HL-60 (cell line): ENCODE measurements at regions not wholly inside any gene's neighbourhood (a gene's known extent, or its start where the extent isn't known, plus 50 kb on each side); places are given as distances from the start of the nearest gene placed in this dataset.
"Not testable (repeated sequence)": the region's sequence is repeated elsewhere in the genome, so short reads cannot be mapped to it uniquely, and the experiment has no call there.

ENCODE experiments used
- DNase-seq, 2 experiments: peaks; one replicate each; pipeline ENCODE4 v3.0.0-alpha.2; 2010 to 2020; ENCODE audit warnings: low read depth in 1 of 2, low spot score in 1 of 2
- H3K27ac ChIP-seq: fragments of 250-450 bp; sonication (Bioruptor Pico); replicated peaks from 2 replicates; pipeline ENCODE4 v1.5.1; 2020; ENCODE audit warnings: mild to moderate bottlenecking, moderate library complexity
- H3K27me3 ChIP-seq: fragments of 250-450 bp; sonication (Bioruptor Pico); 2 replicates; pipeline ENCODE4 v1.5.1; 2021; ENCODE audit warnings: mild to moderate bottlenecking, moderate library complexity; ENCODE audit not compliant: insufficient read depth, poor library complexity, severe bottlenecking
- H3K4me3 ChIP-seq: replicated peaks from 2 replicates; pipeline ENCODE4 v1.5.1; 2011; ENCODE audit warnings: mild to moderate bottlenecking, control low read depth, low read length; ENCODE audit not compliant: insufficient read depth
- GABPA ChIP-seq: IDR thresholded peaks from 2 replicates; pipeline ENCODE4 v1.6.1; 2012; ENCODE audit warnings: low read depth
- POLR2AphosphoS5 ChIP-seq: IDR thresholded peaks from 2 replicates; pipeline ENCODE4 v1.6.1; 2012; ENCODE audit warnings: low read depth
- SPI1 ChIP-seq: IDR thresholded peaks from 2 replicates; pipeline ENCODE4 v1.6.1; 2012; ENCODE audit warnings: low read depth, mild to moderate bottlenecking, borderline replicate concordance
- TF ChIP-seq, protein P1 (sequence below): IDR thresholded peaks from 2 replicates; pipeline ENCODE4 v1.6.1; 2012; ENCODE audit warnings: low read depth; ENCODE audit not compliant: insufficient replicate concordance
- TF ChIP-seq, protein P2 (sequence below): IDR thresholded peaks from one replicate; pipeline ENCODE4 v1.5.1; 2011; ENCODE audit warnings: low read length, control low read depth, inconsistent platforms; ENCODE audit not compliant: insufficient read depth

DNA sequence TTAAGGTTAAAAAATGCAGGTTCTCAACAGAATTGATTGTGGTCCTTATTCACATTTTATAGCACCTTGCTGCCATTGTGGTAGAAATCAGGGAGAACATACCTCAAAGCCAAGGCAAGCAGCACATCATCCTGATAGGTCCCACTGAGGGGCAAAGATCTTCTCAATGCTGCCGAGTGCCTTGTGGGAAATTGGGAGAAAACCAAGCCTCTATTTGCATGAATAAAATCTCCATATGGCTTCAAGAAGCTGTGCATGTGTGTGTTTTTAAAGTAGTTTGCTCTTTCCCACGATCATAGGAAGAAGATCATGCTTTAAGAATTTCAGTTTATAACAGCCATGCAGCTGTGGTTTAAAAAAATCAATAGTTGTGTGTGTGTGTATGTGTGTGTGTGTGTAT lies 216.9 kb upstream of the FBXL7 start:
- Histone ChIP-seq H3K27ac (no peak overlapping the region), H3K27me3 (no peaks in the 10 kb centered on the region), H3K4me3 (no peak overlapping the region)
- DNase-seq: no peak
- TF ChIP-seq POLR2AphosphoS5 (no peak), SPI1 (no peak), GABPA (no peak)
- TF ChIP-seq, protein P1, sequence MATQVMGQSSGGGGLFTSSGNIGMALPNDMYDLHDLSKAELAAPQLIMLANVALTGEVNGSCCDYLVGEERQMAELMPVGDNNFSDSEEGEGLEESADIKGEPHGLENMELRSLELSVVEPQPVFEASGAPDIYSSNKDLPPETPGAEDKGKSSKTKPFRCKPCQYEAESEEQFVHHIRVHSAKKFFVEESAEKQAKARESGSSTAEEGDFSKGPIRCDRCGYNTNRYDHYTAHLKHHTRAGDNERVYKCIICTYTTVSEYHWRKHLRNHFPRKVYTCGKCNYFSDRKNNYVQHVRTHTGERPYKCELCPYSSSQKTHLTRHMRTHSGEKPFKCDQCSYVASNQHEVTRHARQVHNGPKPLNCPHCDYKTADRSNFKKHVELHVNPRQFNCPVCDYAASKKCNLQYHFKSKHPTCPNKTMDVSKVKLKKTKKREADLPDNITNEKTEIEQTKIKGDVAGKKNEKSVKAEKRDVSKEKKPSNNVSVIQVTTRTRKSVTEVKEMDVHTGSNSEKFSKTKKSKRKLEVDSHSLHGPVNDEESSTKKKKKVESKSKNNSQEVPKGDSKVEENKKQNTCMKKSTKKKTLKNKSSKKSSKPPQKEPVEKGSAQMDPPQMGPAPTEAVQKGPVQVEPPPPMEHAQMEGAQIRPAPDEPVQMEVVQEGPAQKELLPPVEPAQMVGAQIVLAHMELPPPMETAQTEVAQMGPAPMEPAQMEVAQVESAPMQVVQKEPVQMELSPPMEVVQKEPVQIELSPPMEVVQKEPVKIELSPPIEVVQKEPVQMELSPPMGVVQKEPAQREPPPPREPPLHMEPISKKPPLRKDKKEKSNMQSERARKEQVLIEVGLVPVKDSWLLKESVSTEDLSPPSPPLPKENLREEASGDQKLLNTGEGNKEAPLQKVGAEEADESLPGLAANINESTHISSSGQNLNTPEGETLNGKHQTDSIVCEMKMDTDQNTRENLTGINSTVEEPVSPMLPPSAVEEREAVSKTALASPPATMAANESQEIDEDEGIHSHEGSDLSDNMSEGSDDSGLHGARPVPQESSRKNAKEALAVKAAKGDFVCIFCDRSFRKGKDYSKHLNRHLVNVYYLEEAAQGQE: no peak
- TF ChIP-seq, protein P2, sequence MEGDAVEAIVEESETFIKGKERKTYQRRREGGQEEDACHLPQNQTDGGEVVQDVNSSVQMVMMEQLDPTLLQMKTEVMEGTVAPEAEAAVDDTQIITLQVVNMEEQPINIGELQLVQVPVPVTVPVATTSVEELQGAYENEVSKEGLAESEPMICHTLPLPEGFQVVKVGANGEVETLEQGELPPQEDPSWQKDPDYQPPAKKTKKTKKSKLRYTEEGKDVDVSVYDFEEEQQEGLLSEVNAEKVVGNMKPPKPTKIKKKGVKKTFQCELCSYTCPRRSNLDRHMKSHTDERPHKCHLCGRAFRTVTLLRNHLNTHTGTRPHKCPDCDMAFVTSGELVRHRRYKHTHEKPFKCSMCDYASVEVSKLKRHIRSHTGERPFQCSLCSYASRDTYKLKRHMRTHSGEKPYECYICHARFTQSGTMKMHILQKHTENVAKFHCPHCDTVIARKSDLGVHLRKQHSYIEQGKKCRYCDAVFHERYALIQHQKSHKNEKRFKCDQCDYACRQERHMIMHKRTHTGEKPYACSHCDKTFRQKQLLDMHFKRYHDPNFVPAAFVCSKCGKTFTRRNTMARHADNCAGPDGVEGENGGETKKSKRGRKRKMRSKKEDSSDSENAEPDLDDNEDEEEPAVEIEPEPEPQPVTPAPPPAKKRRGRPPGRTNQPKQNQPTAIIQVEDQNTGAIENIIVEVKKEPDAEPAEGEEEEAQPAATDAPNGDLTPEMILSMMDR: no peak

DNA sequence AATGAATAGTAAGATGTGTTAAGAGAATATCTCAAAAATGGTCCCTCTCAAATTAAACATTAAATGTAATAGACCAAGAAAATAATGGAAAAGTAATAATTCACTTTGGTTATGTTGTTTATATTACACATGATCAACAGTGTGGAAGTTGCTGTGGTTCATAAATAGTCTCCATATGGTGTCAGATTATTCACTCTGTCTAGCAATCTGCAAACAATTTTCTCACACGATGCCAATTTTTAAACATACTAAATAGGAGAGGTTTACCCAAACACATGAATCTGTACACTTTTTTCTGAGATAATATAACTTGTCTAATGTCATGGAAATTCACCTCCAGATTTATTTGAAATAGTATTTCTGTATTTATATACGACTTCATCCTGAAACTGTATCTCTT lies 217.4 kb upstream of the FBXL7 start:
- Histone ChIP-seq H3K4me3 (no peak overlapping the region), H3K27me3 (no peaks in the 10 kb centered on the region), H3K27ac (no peak overlapping the region)
- no peak for DNase-seq
- TF ChIP-seq, protein P2: no peak
- no peak for TF ChIP-seq SPI1
- no peak for TF ChIP-seq POLR2AphosphoS5
- TF ChIP-seq GABPA: no peak
- TF ChIP-seq, protein P1: no peak

DNA sequence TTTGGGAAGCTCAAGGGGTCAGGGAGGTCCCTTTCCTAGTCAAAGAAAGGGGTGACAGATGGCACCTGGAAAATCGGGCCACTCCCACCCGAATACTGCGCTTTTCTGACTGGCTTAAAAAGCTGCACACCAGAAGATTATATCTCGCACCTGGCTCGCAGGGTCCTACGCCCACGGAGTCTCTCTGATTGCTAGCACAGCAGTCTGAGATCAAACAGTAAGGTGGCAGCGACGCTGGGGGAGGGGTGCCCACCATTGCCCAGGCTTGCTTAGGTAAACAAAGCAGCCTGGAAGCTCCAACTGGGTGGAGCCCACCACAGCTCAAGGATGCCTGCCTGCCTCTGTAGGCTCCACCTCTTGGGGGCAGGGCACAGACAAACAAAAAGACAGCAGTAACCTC lies 228.4 kb upstream of the FBXL7 start:
- DNase-seq, H3K4me3 ChIP-seq, H3K27me3 ChIP-seq, H3K27ac ChIP-seq: not testable (repeated sequence)

DNA sequence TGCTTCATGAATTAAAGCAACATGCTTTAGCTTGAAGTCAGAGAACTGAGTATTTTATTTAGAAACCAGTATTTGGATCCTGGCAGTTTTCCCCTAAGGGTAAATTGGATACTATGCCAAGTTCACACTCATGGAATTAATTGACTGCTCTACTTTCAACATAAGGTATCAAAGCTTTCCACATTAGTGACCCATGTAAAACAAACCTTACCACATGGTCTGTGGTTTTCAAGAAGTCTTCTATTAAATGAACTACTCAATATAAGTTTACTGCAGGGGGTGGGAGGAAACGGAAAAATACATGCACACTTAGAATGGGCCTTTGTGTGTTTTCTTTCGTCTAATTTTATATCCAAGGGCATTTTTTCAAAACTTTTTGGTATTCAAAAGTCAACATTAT lies 232.0 kb upstream of the FBXL7 start:
- Histone ChIP-seq H3K27ac (no peak overlapping the region), H3K4me3 (no peak overlapping the region), H3K27me3 (no peaks in the 10 kb centered on the region)
- TF ChIP-seq, protein P2: no peak
- TF ChIP-seq SPI1 (no peak), POLR2AphosphoS5 (no peak), GABPA (no peak)
- TF ChIP-seq, protein P1: no peak
- DNase-seq: no peak
